T-helper 1 cell treated with Interleukin-12 subunit alpha and Interleukin-12 subunit beta and Interleukin-4 antibody, amounts not matched to agents 30 μg/mL and 1 μg/mL, for 36 hours (primary cell): ENCODE measurements at regions not wholly inside any gene's neighbourhood (a gene's known extent, or its start where the extent isn't known, plus 50 kb on each side); places are given as distances from the start of the nearest gene placed in this dataset.
A peak's percentile ranks its signal among the peaks of the same experiment; 100 is the strongest.

Source experiments
- H3K27ac Mint-ChIP-seq: one replicate; pipeline ENCODE4 v1.8.0; 2021; ENCODE audit warnings: mild to moderate bottlenecking, mixed read lengths
- H3K27me3 Mint-ChIP-seq: one replicate; pipeline ENCODE4 v1.8.0; 2021; ENCODE audit warnings: low read depth, mixed read lengths
- H3K36me3 Mint-ChIP-seq: one replicate; pipeline ENCODE4 v1.8.0; 2021; ENCODE audit warnings: low read depth, mixed read lengths
- H3K4me1 Mint-ChIP-seq: one replicate; pipeline ENCODE4 v1.8.0; 2021; ENCODE audit warnings: low read depth, mixed read lengths
- H3K4me3 Mint-ChIP-seq: one replicate; pipeline ENCODE4 v1.8.0; 2021; ENCODE audit warnings: mild to moderate bottlenecking, moderate library complexity, mixed read lengths
- H3K9me3 Mint-ChIP-seq: one replicate; pipeline ENCODE4 v1.8.0; 2021; ENCODE audit warnings: mixed read lengths

- Mint-ChIP-seq H3K9me3 (no peaks in the 10 kb centered on the region), H3K36me3 (no peaks in the 10 kb centered on the region), H3K4me1 (no peaks in the 10 kb centered on the region), H3K27ac (no peak overlapping the region), H3K27me3 (peaks cover 23% of the 10 kb centered on the region), H3K4me3 (no peak overlapping the region)
Measured at GRCh38 chr22:27122574-27122973, 465.2 kb downstream of the MIAT start.

- no peaks in the 10 kb centered on the region for H3K4me1 Mint-ChIP-seq
- H3K9me3 Mint-ChIP-seq: no peaks in the 10 kb centered on the region
- H3K36me3 Mint-ChIP-seq: no peaks in the 10 kb centered on the region
- peaks cover 23% of the 10 kb centered on the region for H3K27me3 Mint-ChIP-seq
- no peak overlapping the region for H3K27ac Mint-ChIP-seq
- no peak overlapping the region for H3K4me3 Mint-ChIP-seq
Measured at GRCh38 chr22:27123880-27124279, 466.5 kb downstream of the MIAT start.

GRCh38 chr22:27124351-27124966 is 467.1 kb downstream of the MIAT start:
- no peaks in the 10 kb centered on the region for H3K4me1 Mint-ChIP-seq
- H3K9me3 Mint-ChIP-seq: no peaks in the 10 kb centered on the region
- H3K27ac Mint-ChIP-seq: no peak overlapping the region
- no peaks in the 10 kb centered on the region for H3K36me3 Mint-ChIP-seq
- H3K27me3 Mint-ChIP-seq: peaks cover 20% of the 10 kb centered on the region
- no peak overlapping the region for H3K4me3 Mint-ChIP-seq

GRCh38 chr22:27125539-27125938 is 468.2 kb downstream of the MIAT start:
- H3K9me3 Mint-ChIP-seq: no peaks in the 10 kb centered on the region
- peaks cover 20% of the 10 kb centered on the region for H3K27me3 Mint-ChIP-seq
- H3K27ac Mint-ChIP-seq: no peak overlapping the region

GRCh38 chr22:27127911-27128310 is 470.5 kb downstream of the MIAT start:
- peaks cover 23% of the 10 kb centered on the region for H3K27me3 Mint-ChIP-seq
- H3K4me1 Mint-ChIP-seq: no peaks in the 10 kb centered on the region
- no peaks in the 10 kb centered on the region for H3K36me3 Mint-ChIP-seq
- no peak overlapping the region for H3K4me3 Mint-ChIP-seq
- H3K9me3 Mint-ChIP-seq: no peaks in the 10 kb centered on the region
- no peak overlapping the region for H3K27ac Mint-ChIP-seq

More at GRCh38 chr22:27125539-27125938, 468.2 kb downstream of the MIAT start:
- Mint-ChIP-seq H3K4me1 (no peaks in the 10 kb centered on the region), H3K4me3 (no peak overlapping the region), H3K36me3 (no peaks in the 10 kb centered on the region)

DNA sequence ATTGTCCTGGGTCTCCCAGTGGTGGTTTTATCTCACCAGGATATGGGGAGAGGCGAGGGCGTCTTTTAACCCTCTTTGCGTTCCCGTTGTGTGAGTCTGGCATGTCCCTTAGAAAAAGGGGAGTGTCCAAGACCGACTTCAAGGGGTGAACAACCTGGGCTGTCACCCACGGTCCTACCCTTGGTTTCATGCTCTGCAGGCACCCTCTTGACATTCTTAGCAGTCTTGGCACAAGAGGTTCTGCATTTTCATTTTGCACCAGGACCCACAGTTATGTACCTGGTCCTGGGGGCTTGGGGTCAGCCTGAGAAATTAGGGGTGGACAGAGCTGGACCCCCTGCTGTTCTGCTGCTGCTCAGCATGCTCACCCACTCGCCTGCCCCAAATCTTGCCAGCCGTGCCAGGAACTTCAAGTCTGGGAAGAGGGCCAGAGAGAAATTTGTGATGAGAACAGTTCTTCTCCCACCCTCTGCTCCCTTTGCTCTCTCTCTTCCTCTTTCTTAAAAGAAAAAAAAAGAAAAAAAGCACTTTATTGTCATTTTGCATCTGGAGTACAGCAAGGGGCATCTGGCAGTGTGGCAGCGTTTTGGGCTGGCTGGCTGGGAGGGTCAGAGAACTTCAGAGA is 471.2 kb downstream of the MIAT start:
- H3K27ac Mint-ChIP-seq: no peak overlapping the region
- no peaks in the 10 kb centered on the region for H3K9me3 Mint-ChIP-seq
- no peaks in the 10 kb centered on the region for H3K36me3 Mint-ChIP-seq
- no peak overlapping the region for H3K4me3 Mint-ChIP-seq
- H3K4me1 Mint-ChIP-seq: peaks cover 3% of the 10 kb centered on the region
- peaks cover 23% of the 10 kb centered on the region for H3K27me3 Mint-ChIP-seq

DNA sequence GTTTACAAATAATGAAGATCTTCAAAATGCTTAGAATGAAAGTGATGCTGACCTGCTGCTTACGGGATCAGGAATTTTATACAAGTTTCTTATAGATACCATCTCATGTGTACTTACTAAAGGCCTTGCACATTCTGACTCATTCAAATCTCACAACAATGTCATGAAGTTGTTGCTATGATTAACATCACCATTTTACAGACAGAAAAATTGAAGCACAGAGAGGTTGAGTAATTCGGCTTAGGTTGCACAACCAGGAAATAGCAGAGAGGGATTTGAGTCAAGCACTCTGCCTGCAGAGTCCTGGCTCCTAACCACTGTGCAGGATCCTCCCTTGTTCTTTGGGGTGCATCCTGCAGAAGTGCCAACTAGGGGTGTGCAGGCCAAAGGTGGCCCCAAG is 471.9 kb downstream of the MIAT start:
- no peaks in the 10 kb centered on the region for H3K9me3 Mint-ChIP-seq
- no peak overlapping the region for H3K4me3 Mint-ChIP-seq
- H3K36me3 Mint-ChIP-seq: no peaks in the 10 kb centered on the region
- no peak overlapping the region for H3K27ac Mint-ChIP-seq
- H3K4me1 Mint-ChIP-seq: peaks cover 7% of the 10 kb centered on the region
- H3K27me3 Mint-ChIP-seq: peaks cover 20% of the 10 kb centered on the region

DNA sequence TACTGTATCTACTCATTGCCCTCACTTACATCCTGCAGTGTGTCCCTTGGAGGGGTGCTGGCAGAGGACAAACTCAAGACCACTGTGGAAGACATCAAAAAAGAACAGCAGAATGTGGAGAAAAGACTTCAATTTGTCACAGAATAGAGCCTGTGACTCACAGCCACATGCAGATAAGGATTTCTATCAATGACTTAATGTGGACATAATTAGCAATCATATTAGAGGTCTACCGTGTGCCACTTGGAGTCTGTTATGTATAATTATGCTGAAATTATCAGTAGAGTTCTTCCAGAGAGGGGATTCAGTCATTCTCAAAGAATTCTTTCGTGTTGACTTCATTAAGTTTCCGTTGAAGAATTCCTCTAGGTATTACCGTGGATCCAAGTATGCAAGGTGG is 473.5 kb downstream of the MIAT start:
- no peak overlapping the region for H3K4me3 Mint-ChIP-seq
- peaks cover 7% of the 10 kb centered on the region for H3K4me1 Mint-ChIP-seq
- no peak overlapping the region for H3K27ac Mint-ChIP-seq
- H3K27me3 Mint-ChIP-seq: peaks cover 7% of the 10 kb centered on the region
- H3K36me3 Mint-ChIP-seq: no peaks in the 10 kb centered on the region
- no peaks in the 10 kb centered on the region for H3K9me3 Mint-ChIP-seq

- H3K4me3 Mint-ChIP-seq: no peak overlapping the region
- peaks cover 7% of the 10 kb centered on the region for H3K4me1 Mint-ChIP-seq
- peaks cover under 1% of the 10 kb centered on the region for H3K9me3 Mint-ChIP-seq
- H3K27me3 Mint-ChIP-seq: peaks cover 3% of the 10 kb centered on the region
- H3K27ac Mint-ChIP-seq: no peak overlapping the region
- no peaks in the 10 kb centered on the region for H3K36me3 Mint-ChIP-seq
Measured at GRCh38 chr22:27131346-27131745, 474.0 kb downstream of the MIAT start.

GRCh38 chr22:27132400-27132799 is 475.0 kb downstream of the MIAT start:
- no peaks in the 10 kb centered on the region for H3K36me3 Mint-ChIP-seq
- H3K4me3 Mint-ChIP-seq: no peak overlapping the region
- peaks cover 10% of the 10 kb centered on the region for H3K27me3 Mint-ChIP-seq
- peaks cover 9% of the 10 kb centered on the region for H3K9me3 Mint-ChIP-seq
- peak overlapping the region; percentile 46 for H3K27ac Mint-ChIP-seq
- peaks cover 7% of the 10 kb centered on the region for H3K4me1 Mint-ChIP-seq

- Mint-ChIP-seq H3K9me3 (peaks cover 9% of the 10 kb centered on the region), H3K36me3 (no peaks in the 10 kb centered on the region), H3K4me3 (no peak overlapping the region), H3K4me1 (peaks cover 7% of the 10 kb centered on the region), H3K27me3 (peaks cover 10% of the 10 kb centered on the region), H3K27ac (no peak overlapping the region)
Measured at GRCh38 chr22:27133019-27133431, 475.6 kb downstream of the MIAT start.

- H3K36me3 Mint-ChIP-seq: no peaks in the 10 kb centered on the region
- H3K4me3 Mint-ChIP-seq: no peak overlapping the region
- H3K9me3 Mint-ChIP-seq: peaks cover 9% of the 10 kb centered on the region
- H3K4me1 Mint-ChIP-seq: peaks cover 7% of the 10 kb centered on the region
- H3K27me3 Mint-ChIP-seq: peaks cover 10% of the 10 kb centered on the region
- H3K27ac Mint-ChIP-seq: no peak overlapping the region
Measured at GRCh38 chr22:27133681-27134314, 476.4 kb downstream of the MIAT start.

DNA sequence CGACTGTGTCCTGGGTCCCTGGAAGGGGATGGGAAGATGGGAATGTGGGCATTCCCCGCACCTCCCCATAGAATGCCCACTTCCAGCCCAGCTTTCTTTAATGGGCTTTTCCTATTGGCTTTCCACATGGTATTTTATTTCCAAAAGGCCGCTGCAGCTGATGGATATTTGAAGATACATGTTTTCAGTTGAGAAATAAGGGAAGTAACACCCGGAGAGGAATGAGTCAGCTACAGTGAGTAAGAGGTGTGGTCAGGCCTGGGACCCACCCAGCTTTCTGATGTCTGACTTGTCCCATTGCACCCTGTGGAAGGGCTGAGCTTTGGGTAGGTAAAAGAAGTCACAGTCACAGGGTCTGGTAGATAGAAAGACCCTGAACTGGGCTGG is 476.9 kb downstream of the MIAT start:
- H3K4me3 Mint-ChIP-seq: no peak overlapping the region
- peak overlapping the region; percentile 26 for H3K27ac Mint-ChIP-seq
- H3K27me3 Mint-ChIP-seq: peaks cover 10% of the 10 kb centered on the region

GRCh38 chr22:27135031-27135981 is 477.9 kb downstream of the MIAT start:
- Mint-ChIP-seq H3K9me3 (peaks cover 9% of the 10 kb centered on the region), H3K27ac (no peak overlapping the region), H3K36me3 (no peaks in the 10 kb centered on the region), H3K4me1 (peaks cover 7% of the 10 kb centered on the region), H3K27me3 (peaks cover 10% of the 10 kb centered on the region), H3K4me3 (no peak overlapping the region)

More for the DNA sequence above, 476.9 kb downstream of the MIAT start:
- H3K9me3 Mint-ChIP-seq: peaks cover 9% of the 10 kb centered on the region
- no peaks in the 10 kb centered on the region for H3K36me3 Mint-ChIP-seq
- peaks cover 7% of the 10 kb centered on the region for H3K4me1 Mint-ChIP-seq
